AG09319 (cell line): ENCODE measurements at regions not wholly inside any gene's neighbourhood (a gene's known extent, or its start where the extent isn't known, plus 50 kb on each side); places are given as distances from the start of the nearest gene placed in this dataset.

Experiments
- DNase-seq: peaks from one replicate; pipeline ENCODE4 v3.0.0-alpha.2; 2010; ENCODE audit warnings: low read depth; ENCODE audit errors: extremely low read depth
- TF ChIP-seq, protein P1 (sequence below): IDR thresholded peaks from 2 replicates; pipeline ENCODE4 v1.5.1; 2011; ENCODE audit warnings: low read depth, mild to moderate bottlenecking, inconsistent platforms, low read length, moderate library complexity

DNA sequence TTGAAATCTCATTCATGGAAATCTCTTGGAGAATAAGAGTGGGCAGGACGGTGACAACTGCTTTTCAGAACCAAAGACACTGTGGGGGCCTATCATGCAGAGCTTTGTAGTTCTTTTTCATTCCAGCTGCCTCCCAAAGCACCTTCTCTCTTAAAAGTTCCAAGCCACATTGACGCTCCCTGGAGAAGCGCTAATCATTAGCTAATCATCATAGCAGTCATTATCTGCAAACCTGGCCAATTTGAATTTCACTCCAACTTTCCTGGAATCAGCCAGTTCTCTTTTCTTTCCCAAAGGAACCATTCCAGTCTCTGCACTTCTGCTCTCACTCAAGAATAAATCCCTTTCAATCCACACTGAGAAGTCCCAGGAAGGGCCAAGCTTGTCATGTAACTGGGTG lies 1144.1 kb upstream of the IGFBP7 start:
- no peak for DNase-seq
- TF ChIP-seq, protein P1, sequence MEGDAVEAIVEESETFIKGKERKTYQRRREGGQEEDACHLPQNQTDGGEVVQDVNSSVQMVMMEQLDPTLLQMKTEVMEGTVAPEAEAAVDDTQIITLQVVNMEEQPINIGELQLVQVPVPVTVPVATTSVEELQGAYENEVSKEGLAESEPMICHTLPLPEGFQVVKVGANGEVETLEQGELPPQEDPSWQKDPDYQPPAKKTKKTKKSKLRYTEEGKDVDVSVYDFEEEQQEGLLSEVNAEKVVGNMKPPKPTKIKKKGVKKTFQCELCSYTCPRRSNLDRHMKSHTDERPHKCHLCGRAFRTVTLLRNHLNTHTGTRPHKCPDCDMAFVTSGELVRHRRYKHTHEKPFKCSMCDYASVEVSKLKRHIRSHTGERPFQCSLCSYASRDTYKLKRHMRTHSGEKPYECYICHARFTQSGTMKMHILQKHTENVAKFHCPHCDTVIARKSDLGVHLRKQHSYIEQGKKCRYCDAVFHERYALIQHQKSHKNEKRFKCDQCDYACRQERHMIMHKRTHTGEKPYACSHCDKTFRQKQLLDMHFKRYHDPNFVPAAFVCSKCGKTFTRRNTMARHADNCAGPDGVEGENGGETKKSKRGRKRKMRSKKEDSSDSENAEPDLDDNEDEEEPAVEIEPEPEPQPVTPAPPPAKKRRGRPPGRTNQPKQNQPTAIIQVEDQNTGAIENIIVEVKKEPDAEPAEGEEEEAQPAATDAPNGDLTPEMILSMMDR = no peak

GRCh38 chr4:58252656-58253055 lies 1142.5 kb upstream of the IGFBP7 start:
- TF ChIP-seq, protein P1 = no peak
- DNase-seq = no peak

DNA sequence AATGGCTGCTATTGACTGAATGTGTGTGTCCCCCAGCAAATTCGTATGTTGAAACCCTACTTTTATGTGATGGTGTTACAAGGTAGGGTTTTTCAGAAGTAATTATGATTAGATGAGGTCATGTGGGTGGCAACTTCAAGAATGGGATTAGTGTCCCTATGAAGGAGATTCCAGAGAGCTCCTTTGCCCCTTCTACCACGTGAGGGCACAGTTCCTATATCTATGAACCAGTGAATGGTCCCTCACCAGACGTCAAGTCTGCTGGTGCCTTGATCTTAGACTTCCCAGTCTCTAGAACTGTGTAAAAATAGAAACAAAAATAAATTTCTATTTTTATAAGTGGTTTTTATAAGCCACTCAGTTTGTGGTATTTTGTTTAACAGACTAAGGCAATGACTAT lies 1137.6 kb upstream of the IGFBP7 start:
- TF ChIP-seq, protein P1 = no peak
- DNase-seq = no peak

GRCh38 chr4:58225460-58225859 lies 1115.3 kb upstream of the IGFBP7 start:
- no peak for DNase-seq
- TF ChIP-seq, protein P1 = no peak

DNA sequence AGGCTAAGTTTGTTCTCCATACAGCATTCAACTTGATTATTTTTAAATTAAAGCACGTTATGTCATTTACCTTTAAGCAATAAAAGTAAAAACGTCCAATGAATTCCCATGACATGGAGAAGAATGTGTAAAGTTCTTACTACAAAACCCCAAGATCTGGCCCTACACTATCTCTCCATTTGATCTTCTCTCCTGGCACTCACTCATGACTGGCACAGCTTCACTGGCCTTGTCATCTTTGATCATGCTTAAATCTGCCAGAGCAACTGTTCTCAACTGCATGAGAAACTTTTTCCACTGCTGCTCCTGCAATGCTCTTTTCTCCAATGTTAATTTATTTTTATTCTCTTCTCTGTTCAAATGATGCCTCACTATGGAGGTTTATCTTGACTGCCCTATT lies 1109.0 kb upstream of the IGFBP7 start:
- TF ChIP-seq, protein P1 = no peak
- DNase-seq = no peak

- TF ChIP-seq, protein P1 = no peak
- no peak for DNase-seq
Observed at GRCh38 chr4:58216461-58216860, 1106.3 kb upstream of the IGFBP7 start.

GRCh38 chr4:58214376-58214775 lies 1104.2 kb upstream of the IGFBP7 start:
- DNase-seq = no peak
- TF ChIP-seq, protein P1 = no peak
